Amniotic epithelial cell (primary cell): ENCODE measurements at regions not wholly inside any gene's neighbourhood (a gene's known extent, or its start where the extent isn't known, plus 50 kb on each side); places are given as distances from the start of the nearest gene placed in this dataset.
"Not testable (repeated sequence)": the region's sequence is repeated elsewhere in the genome, so short reads cannot be mapped to it uniquely, and the experiment has no call there.

Source experiments
- DNase-seq: peaks from one replicate; pipeline ENCODE4 v3.0.0-alpha.2; 2010; ENCODE audit warnings: low read depth

GRCh38 chr4:1561286-1561990, 122.7 kb downstream of the FAM53A start:
- no peak for DNase-seq

- no peak for DNase-seq
These were observed 124.0 kb downstream of the FAM53A start for GRCh38 chr4:1559896-1560650.

GRCh38 chr4:1558205-1558604, 125.9 kb downstream of the FAM53A start:
- DNase-seq: no peak

GRCh38 chr4:1557221-1557597, 126.9 kb downstream of the FAM53A start:
- DNase-seq: no peak

- no peak for DNase-seq
These were observed 127.4 kb downstream of the FAM53A start for GRCh38 chr4:1556541-1557220.

- no peak for DNase-seq
These were observed 129.2 kb downstream of the FAM53A start for GRCh38 chr4:1554876-1555265.

GRCh38 chr4:1554246-1554875, 129.8 kb downstream of the FAM53A start:
- no peak for DNase-seq

- no peak for DNase-seq
These were observed 130.7 kb downstream of the FAM53A start for GRCh38 chr4:1553365-1553764.

GRCh38 chr4:1552451-1552850, 131.7 kb downstream of the FAM53A start:
- DNase-seq: no peak

GRCh38 chr4:1551211-1551610, 132.9 kb downstream of the FAM53A start:
- no peak for DNase-seq

GRCh38 chr4:1550122-1551070, 133.7 kb downstream of the FAM53A start:
- no peak for DNase-seq

GRCh38 chr4:1549638-1550035, 134.5 kb downstream of the FAM53A start:
- no peak for DNase-seq

- DNase-seq: peak; percentile 8
These were observed 135.1 kb downstream of the FAM53A start for GRCh38 chr4:1548827-1549637.

GRCh38 chr4:1547856-1548826, 136.0 kb downstream of the FAM53A start:
- peak; percentile 3 for DNase-seq

GRCh38 chr4:1547131-1547855, 136.8 kb downstream of the FAM53A start:
- no peak for DNase-seq

- no peak for DNase-seq
These were observed 138.6 kb upstream of the NKX1-1 start for GRCh38 chr4:1544861-1545281.

GRCh38 chr4:1544435-1544834, 138.2 kb upstream of the NKX1-1 start:
- not testable (repeated sequence) for DNase-seq

GRCh38 chr4:1543976-1544375, 137.7 kb upstream of the NKX1-1 start:
- DNase-seq: no peak

GRCh38 chr4:1543561-1543960, 137.3 kb upstream of the NKX1-1 start:
- DNase-seq: no peak
